K562 (cell line): ENCODE measurements at regions not wholly inside any gene's neighbourhood (a gene's known extent, or its start where the extent isn't known, plus 50 kb on each side); places are given as distances from the start of the nearest gene placed in this dataset.

Experiments
- CEBPG ChIP-seq, 3 experiments: fragments of 200-800 bp in 1 of 3; sonication (Bioruptor generic) in 1 of 3; sonication (generic) in 1 of 3; formaldehyde crosslinking in 1 of 3; IDR thresholded peaks in 2 of 3; conservative IDR thresholded peaks in 1 of 3; 2 replicates each; pipeline versions ENCODE4 v1.6.1 to v1.8.0; 2016 to 2022; ENCODE audit warnings: missing compliant biosample characterization in 2 of 3, missing genetic modification characterization in 2 of 3, mild to moderate bottlenecking in 1 of 3, missing genetic modification reagents in 1 of 3
- ERF ChIP-seq: fragments of 450-650 bp; formaldehyde crosslinking; IDR thresholded peaks from 2 replicates; pipeline ENCODE4 v1.4.0; 2020; ENCODE audit warnings: mild to moderate bottlenecking, mixed read lengths
- KDM5B ChIP-seq: fragments of 200-600 bp; sonication (generic); IDR thresholded peaks from 2 replicates; pipeline ENCODE4 v1.6.1; 2012; ENCODE audit warnings: low read depth, mild to moderate bottlenecking, moderate library complexity, low read length, control low read depth, inconsistent platforms; ENCODE audit not compliant: insufficient replicate concordance
- L3MBTL2 ChIP-seq: fragments of 450-650 bp; IDR thresholded peaks from 2 replicates; pipeline ENCODE4 v1.6.1; 2016; ENCODE audit warnings: mild to moderate bottlenecking, moderate library complexity
- ZBED1 ChIP-seq: IDR thresholded peaks from 2 replicates; pipeline ENCODE4 v1.6.1; 2014
- ZBTB1 ChIP-seq: sonication (generic); formaldehyde crosslinking; IDR thresholded peaks from 2 replicates; pipeline ENCODE4 v1.8.1; 2023; ENCODE audit warnings: missing genetic modification reagents, low read depth, mild to moderate bottlenecking, borderline replicate concordance
- TF ChIP-seq, protein P1 (sequence below): fragments of 450-650 bp; IDR thresholded peaks from 2 replicates; pipeline ENCODE4 v1.6.1; 2016; ENCODE audit warnings: mild to moderate bottlenecking, moderate library complexity
- TF ChIP-seq, protein P2 (sequence below), 2 experiments: fragments of 450-650 bp; conservative IDR thresholded peaks; 2 replicates each; pipeline ENCODE4 v1.6.1; 2017; ENCODE audit warnings: mild to moderate bottlenecking in 2 of 2, moderate library complexity in 2 of 2
- TF ChIP-seq, protein P3 (sequence below): IDR thresholded peaks from 2 replicates; pipeline ENCODE4 v1.6.1; 2011; ENCODE audit not compliant: insufficient read length; ENCODE audit errors: extremely low read depth

DNA sequence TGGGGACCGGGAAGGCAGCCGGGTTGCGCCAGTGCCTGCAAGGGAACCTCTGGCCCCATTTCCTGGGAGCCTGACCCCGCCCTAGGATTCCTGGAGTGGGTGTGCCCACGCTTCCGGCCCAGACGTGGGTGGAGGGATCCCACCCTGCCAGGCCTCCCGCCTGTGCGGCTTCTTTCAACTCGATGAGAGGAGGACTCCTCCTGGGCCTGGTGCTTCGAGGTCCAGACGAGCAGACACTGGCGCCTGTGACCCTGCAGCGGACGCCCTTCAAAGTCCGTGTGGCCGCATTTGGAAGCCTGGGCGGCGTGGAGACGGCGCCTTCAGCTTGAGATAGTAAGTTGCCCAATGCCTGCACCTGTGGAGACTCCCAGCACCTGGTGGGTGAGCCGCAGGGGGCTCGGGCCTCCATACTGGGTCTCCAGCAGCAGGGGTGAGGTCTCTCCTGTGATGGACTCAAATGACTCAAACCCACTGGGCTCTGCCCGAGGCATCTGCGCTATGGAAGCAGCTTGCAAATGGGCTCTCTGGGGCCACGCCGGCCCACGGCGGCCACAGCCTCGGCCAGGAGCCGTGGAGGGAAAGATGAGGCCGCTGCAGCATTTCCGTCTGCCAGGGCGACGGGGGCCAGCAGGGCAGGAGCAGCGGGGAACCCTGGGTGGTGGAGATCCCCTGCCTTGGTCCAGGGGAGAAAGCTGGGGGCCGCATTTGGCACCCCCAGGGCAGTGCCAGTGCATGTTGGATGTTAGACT lies 64.3 kb upstream of the PPARA start (continued):
- TF ChIP-seq, protein P1, sequence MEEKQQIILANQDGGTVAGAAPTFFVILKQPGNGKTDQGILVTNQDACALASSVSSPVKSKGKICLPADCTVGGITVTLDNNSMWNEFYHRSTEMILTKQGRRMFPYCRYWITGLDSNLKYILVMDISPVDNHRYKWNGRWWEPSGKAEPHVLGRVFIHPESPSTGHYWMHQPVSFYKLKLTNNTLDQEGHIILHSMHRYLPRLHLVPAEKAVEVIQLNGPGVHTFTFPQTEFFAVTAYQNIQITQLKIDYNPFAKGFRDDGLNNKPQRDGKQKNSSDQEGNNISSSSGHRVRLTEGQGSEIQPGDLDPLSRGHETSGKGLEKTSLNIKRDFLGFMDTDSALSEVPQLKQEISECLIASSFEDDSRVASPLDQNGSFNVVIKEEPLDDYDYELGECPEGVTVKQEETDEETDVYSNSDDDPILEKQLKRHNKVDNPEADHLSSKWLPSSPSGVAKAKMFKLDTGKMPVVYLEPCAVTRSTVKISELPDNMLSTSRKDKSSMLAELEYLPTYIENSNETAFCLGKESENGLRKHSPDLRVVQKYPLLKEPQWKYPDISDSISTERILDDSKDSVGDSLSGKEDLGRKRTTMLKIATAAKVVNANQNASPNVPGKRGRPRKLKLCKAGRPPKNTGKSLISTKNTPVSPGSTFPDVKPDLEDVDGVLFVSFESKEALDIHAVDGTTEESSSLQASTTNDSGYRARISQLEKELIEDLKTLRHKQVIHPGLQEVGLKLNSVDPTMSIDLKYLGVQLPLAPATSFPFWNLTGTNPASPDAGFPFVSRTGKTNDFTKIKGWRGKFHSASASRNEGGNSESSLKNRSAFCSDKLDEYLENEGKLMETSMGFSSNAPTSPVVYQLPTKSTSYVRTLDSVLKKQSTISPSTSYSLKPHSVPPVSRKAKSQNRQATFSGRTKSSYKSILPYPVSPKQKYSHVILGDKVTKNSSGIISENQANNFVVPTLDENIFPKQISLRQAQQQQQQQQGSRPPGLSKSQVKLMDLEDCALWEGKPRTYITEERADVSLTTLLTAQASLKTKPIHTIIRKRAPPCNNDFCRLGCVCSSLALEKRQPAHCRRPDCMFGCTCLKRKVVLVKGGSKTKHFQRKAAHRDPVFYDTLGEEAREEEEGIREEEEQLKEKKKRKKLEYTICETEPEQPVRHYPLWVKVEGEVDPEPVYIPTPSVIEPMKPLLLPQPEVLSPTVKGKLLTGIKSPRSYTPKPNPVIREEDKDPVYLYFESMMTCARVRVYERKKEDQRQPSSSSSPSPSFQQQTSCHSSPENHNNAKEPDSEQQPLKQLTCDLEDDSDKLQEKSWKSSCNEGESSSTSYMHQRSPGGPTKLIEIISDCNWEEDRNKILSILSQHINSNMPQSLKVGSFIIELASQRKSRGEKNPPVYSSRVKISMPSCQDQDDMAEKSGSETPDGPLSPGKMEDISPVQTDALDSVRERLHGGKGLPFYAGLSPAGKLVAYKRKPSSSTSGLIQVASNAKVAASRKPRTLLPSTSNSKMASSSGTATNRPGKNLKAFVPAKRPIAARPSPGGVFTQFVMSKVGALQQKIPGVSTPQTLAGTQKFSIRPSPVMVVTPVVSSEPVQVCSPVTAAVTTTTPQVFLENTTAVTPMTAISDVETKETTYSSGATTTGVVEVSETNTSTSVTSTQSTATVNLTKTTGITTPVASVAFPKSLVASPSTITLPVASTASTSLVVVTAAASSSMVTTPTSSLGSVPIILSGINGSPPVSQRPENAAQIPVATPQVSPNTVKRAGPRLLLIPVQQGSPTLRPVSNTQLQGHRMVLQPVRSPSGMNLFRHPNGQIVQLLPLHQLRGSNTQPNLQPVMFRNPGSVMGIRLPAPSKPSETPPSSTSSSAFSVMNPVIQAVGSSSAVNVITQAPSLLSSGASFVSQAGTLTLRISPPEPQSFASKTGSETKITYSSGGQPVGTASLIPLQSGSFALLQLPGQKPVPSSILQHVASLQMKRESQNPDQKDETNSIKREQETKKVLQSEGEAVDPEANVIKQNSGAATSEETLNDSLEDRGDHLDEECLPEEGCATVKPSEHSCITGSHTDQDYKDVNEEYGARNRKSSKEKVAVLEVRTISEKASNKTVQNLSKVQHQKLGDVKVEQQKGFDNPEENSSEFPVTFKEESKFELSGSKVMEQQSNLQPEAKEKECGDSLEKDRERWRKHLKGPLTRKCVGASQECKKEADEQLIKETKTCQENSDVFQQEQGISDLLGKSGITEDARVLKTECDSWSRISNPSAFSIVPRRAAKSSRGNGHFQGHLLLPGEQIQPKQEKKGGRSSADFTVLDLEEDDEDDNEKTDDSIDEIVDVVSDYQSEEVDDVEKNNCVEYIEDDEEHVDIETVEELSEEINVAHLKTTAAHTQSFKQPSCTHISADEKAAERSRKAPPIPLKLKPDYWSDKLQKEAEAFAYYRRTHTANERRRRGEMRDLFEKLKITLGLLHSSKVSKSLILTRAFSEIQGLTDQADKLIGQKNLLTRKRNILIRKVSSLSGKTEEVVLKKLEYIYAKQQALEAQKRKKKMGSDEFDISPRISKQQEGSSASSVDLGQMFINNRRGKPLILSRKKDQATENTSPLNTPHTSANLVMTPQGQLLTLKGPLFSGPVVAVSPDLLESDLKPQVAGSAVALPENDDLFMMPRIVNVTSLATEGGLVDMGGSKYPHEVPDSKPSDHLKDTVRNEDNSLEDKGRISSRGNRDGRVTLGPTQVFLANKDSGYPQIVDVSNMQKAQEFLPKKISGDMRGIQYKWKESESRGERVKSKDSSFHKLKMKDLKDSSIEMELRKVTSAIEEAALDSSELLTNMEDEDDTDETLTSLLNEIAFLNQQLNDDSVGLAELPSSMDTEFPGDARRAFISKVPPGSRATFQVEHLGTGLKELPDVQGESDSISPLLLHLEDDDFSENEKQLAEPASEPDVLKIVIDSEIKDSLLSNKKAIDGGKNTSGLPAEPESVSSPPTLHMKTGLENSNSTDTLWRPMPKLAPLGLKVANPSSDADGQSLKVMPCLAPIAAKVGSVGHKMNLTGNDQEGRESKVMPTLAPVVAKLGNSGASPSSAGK = peak; percentile 59
- TF ChIP-seq ZBED1 = 0 out of 2 replicates have a peak, but pooled peaks have one; percentile 53
- TF ChIP-seq L3MBTL2 = peak; percentile 68; the same call in 1 of the 2 replicates
- peak; percentile 48 for TF ChIP-seq CEBPG (CRISPR knock-in tag; IDR thresholded peaks at IDR 0.05)
- no peak for TF ChIP-seq CEBPG (tag; conservative IDR thresholded peaks at IDR 0.05 in 1 of 2, IDR thresholded peaks at IDR 0.05 in 1 of 2)
- TF ChIP-seq, protein P2, sequence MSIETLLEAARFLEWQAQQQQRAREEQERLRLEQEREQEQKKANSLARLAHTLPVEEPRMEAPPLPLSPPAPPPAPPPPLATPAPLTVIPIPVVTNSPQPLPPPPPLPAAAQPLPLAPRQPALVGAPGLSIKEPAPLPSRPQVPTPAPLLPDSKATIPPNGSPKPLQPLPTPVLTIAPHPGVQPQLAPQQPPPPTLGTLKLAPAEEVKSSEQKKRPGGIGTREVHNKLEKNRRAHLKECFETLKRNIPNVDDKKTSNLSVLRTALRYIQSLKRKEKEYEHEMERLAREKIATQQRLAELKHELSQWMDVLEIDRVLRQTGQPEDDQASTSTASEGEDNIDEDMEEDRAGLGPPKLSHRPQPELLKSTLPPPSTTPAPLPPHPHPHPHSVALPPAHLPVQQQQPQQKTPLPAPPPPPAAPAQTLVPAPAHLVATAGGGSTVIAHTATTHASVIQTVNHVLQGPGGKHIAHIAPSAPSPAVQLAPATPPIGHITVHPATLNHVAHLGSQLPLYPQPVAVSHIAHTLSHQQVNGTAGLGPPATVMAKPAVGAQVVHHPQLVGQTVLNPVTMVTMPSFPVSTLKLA (conservative IDR thresholded peaks at IDR 0.05) = peak in 1 of 2 experiments; percentile 39; a peak in 2 of 4 replicates
- no peak for TF ChIP-seq ERF
- no peak for TF ChIP-seq ZBTB1
- peak; percentile 31 for TF ChIP-seq KDM5B
- TF ChIP-seq, protein P3, sequence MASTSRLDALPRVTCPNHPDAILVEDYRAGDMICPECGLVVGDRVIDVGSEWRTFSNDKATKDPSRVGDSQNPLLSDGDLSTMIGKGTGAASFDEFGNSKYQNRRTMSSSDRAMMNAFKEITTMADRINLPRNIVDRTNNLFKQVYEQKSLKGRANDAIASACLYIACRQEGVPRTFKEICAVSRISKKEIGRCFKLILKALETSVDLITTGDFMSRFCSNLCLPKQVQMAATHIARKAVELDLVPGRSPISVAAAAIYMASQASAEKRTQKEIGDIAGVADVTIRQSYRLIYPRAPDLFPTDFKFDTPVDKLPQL = peak; percentile 14
